ENCODE measurements at regions not wholly inside any gene's neighbourhood (a gene's known extent, or its start where the extent isn't known, plus 50 kb on each side); places are given as distances from the start of the nearest gene placed in this dataset.

DNA sequence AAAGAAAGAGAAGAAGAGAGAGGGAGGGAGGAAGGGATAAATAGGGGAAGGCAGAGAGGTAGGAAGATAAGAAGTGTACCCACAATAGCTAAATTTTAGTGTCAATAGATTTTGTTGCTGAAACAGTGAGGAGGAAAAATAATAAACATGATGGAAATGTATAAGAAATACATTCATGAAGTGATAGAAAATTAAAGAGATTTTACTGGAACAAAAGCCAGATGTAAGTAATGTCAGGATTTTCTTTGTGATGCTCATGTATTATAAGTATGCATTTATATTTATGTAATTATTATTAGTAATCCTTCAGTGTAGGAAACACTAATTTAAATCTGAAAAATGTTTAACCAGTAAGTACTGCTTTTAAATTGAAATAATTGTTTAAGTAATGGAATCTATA, 1125.2 kb upstream of the FANCL start:
- TF ChIP-seq POLR2A (IDR thresholded peaks at IDR 0.05; ENCODE audit: low read length) (no peak), GATA1 (IDR thresholded peaks at IDR 0.05; ENCODE audit: low read depth, low read length) (no peak)
